ENCODE measurements at regions not wholly inside any gene's neighbourhood (a gene's known extent, or its start where the extent isn't known, plus 50 kb on each side); places are given as distances from the start of the nearest gene placed in this dataset.

GRCh38 chr4:166174717-166175490 lies 301.9 kb downstream of the TLL1 start:
- H3K36me3 ChIP-seq: no peaks in the 10 kb centered on the region
- in situ Hi-C loops (cut with MboI; ENCODE audit: low sequenced_read_pairs in 4 of 4) (no loop called here), intact Hi-C loops (cut with DNase I; ENCODE audit: low total_unique reads) (no loop called here)
- no peaks in the 10 kb centered on the region for H3K9me3 ChIP-seq
- no peak for TF ChIP-seq CTCF (IDR thresholded peaks at IDR 0.05 in 4 of 5, conservative IDR thresholded peaks at IDR 0.05 in 1 of 5)
- no peak for TF ChIP-seq POLR2A (IDR thresholded peaks at IDR 0.05)
- no peak overlapping the region for H3K4me3 ChIP-seq
- no peak for ATAC-seq
- H3K27me3 ChIP-seq: no peaks in the 10 kb centered on the region
- H3K27ac ChIP-seq: no peak overlapping the region
- no peak for DNase-seq
- H3K4me1 ChIP-seq: no peaks in the 10 kb centered on the region

GRCh38 chr4:166182145-166182544 lies 309.1 kb downstream of the TLL1 start:
- intact Hi-C loops (cut with DNase I; ENCODE audit: low total_unique reads): no loop called here
- ATAC-seq: no peak

GRCh38 chr4:166195101-166195500 lies 322.1 kb downstream of the TLL1 start:
- H3K27me3 ChIP-seq: no peaks in the 10 kb centered on the region
- DNase-seq (no peak), ATAC-seq (no peak)
- intact Hi-C loops (cut with DNase I; ENCODE audit: low total_unique reads): no loop called here
- no peak overlapping the region for H3K27ac ChIP-seq
- no peaks in the 10 kb centered on the region for H3K4me1 ChIP-seq
- no peaks in the 10 kb centered on the region for H3K9me3 ChIP-seq
- TF ChIP-seq POLR2A (IDR thresholded peaks at IDR 0.05): no peak
- TF ChIP-seq CTCF (IDR thresholded peaks at IDR 0.05 in 4 of 5, conservative IDR thresholded peaks at IDR 0.05 in 1 of 5): no peak
- no peak overlapping the region for H3K4me3 ChIP-seq
- H3K36me3 ChIP-seq: no peaks in the 10 kb centered on the region
- in situ Hi-C loops (cut with MboI; ENCODE audit: low sequenced_read_pairs in 4 of 4): no loop called here

More at GRCh38 chr4:166182145-166182544, 309.1 kb downstream of the TLL1 start:
- Histone ChIP-seq H3K4me1 (no peaks in the 10 kb centered on the region), H3K27ac (no peak overlapping the region), H3K9me3 (no peaks in the 10 kb centered on the region), H3K4me3 (no peak overlapping the region), H3K27me3 (no peaks in the 10 kb centered on the region), H3K36me3 (no peaks in the 10 kb centered on the region)
- TF ChIP-seq CTCF (IDR thresholded peaks at IDR 0.05 in 4 of 5, conservative IDR thresholded peaks at IDR 0.05 in 1 of 5) (no peak), POLR2A (IDR thresholded peaks at IDR 0.05) (no peak)
- in situ Hi-C loops (cut with MboI; ENCODE audit: low sequenced_read_pairs in 4 of 4): no loop called here
- DNase-seq: no peak

GRCh38 chr4:166197166-166197565 lies 324.1 kb downstream of the TLL1 start:
- ATAC-seq (no peak), DNase-seq (no peak)
- Histone ChIP-seq H3K27ac (no peak overlapping the region), H3K4me1 (no peaks in the 10 kb centered on the region), H3K36me3 (no peaks in the 10 kb centered on the region), H3K9me3 (no peaks in the 10 kb centered on the region), H3K27me3 (no peaks in the 10 kb centered on the region), H3K4me3 (no peak overlapping the region)
- intact Hi-C loops (cut with DNase I; ENCODE audit: low total_unique reads) (no loop called here), in situ Hi-C loops (cut with MboI; ENCODE audit: low sequenced_read_pairs in 4 of 4) (no loop called here)
- no peak for TF ChIP-seq CTCF (IDR thresholded peaks at IDR 0.05 in 4 of 5, conservative IDR thresholded peaks at IDR 0.05 in 1 of 5)

- H3K27ac ChIP-seq: no peak overlapping the region
- TF ChIP-seq POLR2A (IDR thresholded peaks at IDR 0.05) (no peak), CTCF (IDR thresholded peaks at IDR 0.05 in 4 of 5, conservative IDR thresholded peaks at IDR 0.05 in 1 of 5) (no peak)
- H3K36me3 ChIP-seq: no peaks in the 10 kb centered on the region
- H3K4me1 ChIP-seq: no peaks in the 10 kb centered on the region
- no peak for DNase-seq
- ATAC-seq: no peak
- no peak overlapping the region for H3K4me3 ChIP-seq
- intact Hi-C loops (cut with DNase I; ENCODE audit: low total_unique reads) (no loop called here), in situ Hi-C loops (cut with MboI; ENCODE audit: low sequenced_read_pairs in 4 of 4) (no loop called here)
- no peaks in the 10 kb centered on the region for H3K27me3 ChIP-seq
- no peaks in the 10 kb centered on the region for H3K9me3 ChIP-seq
Observed at GRCh38 chr4:166198041-166198440, 325.0 kb downstream of the TLL1 start.
